Ishikawa (cell line): ENCODE measurements at regions not wholly inside any gene's neighbourhood (a gene's known extent, or its start where the extent isn't known, plus 50 kb on each side); places are given as distances from the start of the nearest gene placed in this dataset.

ENCODE experiments used
- CEBPB ChIP-seq: IDR thresholded peaks from 2 replicates; pipeline ENCODE4 v1.6.1; 2012
- EGR1 ChIP-seq: IDR thresholded peaks from 2 replicates; pipeline ENCODE4 v1.6.1; 2012
- EP300 ChIP-seq: IDR thresholded peaks from 2 replicates; pipeline ENCODE4 v1.6.1; 2012; ENCODE audit warnings: borderline replicate concordance
- FOXM1 ChIP-seq: IDR thresholded peaks from 2 replicates; pipeline ENCODE4 v1.6.1; 2012; ENCODE audit warnings: low read depth, borderline replicate concordance
- MAX ChIP-seq: IDR thresholded peaks from 2 replicates; pipeline ENCODE4 v1.6.1; 2012
- NFIC ChIP-seq: IDR thresholded peaks from 2 replicates; pipeline ENCODE4 v1.6.1; 2012
- RAD21 ChIP-seq: IDR thresholded peaks from 2 replicates; pipeline ENCODE4 v1.6.1; 2012; ENCODE audit warnings: low read depth
- REST ChIP-seq: IDR thresholded peaks from 2 replicates; pipeline ENCODE4 v1.6.1; 2012; ENCODE audit warnings: low read depth, mild to moderate bottlenecking
- TAF1 ChIP-seq: IDR thresholded peaks from 2 replicates; pipeline ENCODE4 v1.6.1; 2012; ENCODE audit warnings: low read depth, mild to moderate bottlenecking
- TCF12 ChIP-seq: IDR thresholded peaks from 2 replicates; pipeline ENCODE4 v1.6.1; 2012; ENCODE audit warnings: low read depth
- TEAD4 ChIP-seq: IDR thresholded peaks from 2 replicates; pipeline ENCODE4 v1.6.1; 2012
- YY1 ChIP-seq: IDR thresholded peaks from 2 replicates; pipeline ENCODE4 v1.6.1; 2012; ENCODE audit warnings: low read depth
- ZBTB7A ChIP-seq: IDR thresholded peaks from 2 replicates; pipeline ENCODE4 v1.6.1; 2012; ENCODE audit warnings: low read depth
- TF ChIP-seq, protein P1 (sequence below): IDR thresholded peaks from 2 replicates; pipeline ENCODE4 v1.6.1; 2012

DNA sequence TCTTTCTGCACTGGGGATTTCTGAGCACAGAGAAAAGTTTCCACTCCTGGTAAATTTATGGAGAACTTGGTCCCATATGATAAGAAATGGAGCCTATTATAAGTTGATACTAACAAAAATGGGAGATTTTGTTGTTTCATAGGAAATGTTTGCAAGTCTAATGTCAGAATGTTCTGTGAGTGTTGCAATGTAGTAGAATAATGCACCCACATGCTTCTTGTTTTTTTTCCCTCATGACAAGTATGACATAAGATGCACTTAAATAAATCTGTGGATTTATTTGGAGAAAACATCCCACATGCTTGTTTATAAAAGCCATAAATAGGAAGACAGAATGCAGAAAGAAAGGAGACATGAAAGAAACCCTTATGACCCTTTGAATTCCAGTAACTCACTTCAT, 50.8 kb upstream of the KCNJ6 start:
- no peak for TF ChIP-seq TEAD4

DNA sequence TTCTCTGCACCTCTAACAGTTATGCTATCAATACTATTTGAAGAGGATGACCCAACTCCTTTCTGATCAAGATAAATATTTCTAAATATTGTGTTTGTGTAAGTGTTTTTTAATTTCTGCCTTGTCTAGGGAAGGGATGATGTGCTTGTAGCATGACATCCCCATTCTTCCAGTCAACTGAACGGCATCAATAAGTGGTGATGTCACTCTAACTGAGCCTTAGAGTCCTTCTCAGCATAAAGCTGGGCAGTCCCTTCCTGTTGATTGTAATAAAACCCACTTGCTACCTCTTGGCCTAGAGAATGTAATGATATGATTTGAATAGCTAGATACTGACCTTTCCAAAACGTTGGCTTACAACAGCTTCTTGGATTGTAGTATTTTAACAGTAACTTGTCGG, 52.5 kb upstream of the KCNJ6 start:
- TF ChIP-seq FOXM1 (no peak), TEAD4 (no peak), ZBTB7A (no peak), REST (no peak), NFIC (no peak)

- TF ChIP-seq TAF1 (no peak), MAX (no peak), REST (no peak), EP300 (no peak), FOXM1 (no peak), YY1 (no peak), ZBTB7A (no peak), RAD21 (no peak), EGR1 (no peak)
Observed at GRCh38 chr21:37970548-37970947, 54.3 kb upstream of the KCNJ6 start.

DNA sequence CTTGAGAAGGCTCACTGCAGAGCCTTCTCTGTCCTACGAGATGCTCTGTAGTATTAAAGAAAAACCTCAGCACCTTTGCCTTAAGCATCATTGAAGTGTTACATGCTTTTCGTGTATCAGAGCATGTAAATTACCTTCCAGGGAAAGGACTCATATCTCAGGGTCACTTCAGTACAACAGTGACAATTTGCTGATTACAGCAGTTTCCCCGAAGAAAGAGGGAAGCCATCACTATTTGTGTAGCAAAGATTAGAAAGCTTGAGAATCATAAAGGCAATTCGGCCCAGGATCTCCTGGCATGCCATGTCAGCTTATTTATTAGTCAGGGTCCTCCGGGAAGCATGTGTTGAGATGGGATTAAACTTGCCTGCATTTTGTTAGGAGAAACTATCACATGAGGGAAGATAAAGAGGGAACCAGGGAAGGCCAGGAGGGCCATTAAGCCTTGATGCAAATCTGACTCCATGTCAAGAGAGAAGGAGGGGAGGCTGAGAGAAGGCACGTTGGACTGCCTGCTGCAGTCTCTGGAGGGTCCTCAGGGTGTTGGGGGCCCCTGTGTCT, 55.2 kb upstream of the KCNJ6 start:
- no peak for TF ChIP-seq ZBTB7A
- no peak for TF ChIP-seq REST
- no peak for TF ChIP-seq TCF12

DNA sequence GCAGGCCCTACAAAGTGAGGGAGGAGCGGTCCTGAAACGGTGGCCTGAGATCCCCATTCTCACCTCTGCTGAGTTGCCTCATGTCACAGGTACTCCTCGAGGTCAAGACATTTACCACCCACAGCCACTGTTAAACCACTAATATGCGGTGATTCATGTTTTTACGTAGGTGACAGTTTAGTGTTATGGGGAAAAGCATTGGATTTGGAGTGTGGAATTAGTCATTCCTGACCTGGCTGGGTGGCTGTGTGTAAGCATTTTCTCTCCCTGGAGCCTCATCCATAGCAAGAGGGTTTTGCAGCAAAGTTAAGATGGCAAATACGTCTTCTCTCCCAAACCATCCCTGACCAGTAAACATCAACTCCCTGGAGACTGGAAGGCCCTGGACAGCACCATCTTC, 57.8 kb upstream of the KCNJ6 start:
- TF ChIP-seq CEBPB (no peak), ZBTB7A (no peak), REST (no peak), MAX (no peak), TCF12 (no peak), YY1 (no peak)
- TF ChIP-seq, protein P1, sequence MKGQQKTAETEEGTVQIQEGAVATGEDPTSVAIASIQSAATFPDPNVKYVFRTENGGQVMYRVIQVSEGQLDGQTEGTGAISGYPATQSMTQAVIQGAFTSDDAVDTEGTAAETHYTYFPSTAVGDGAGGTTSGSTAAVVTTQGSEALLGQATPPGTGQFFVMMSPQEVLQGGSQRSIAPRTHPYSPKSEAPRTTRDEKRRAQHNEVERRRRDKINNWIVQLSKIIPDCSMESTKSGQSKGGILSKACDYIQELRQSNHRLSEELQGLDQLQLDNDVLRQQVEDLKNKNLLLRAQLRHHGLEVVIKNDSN, result no peak
